ENCODE measurements at regions not wholly inside any gene's neighbourhood (a gene's known extent, or its start where the extent isn't known, plus 50 kb on each side); places are given as distances from the start of the nearest gene placed in this dataset.
A peak's percentile ranks its signal among the peaks of the same experiment; 100 is the strongest.
"Not testable (repeated sequence)": the region's sequence is repeated elsewhere in the genome, so short reads cannot be mapped to it uniquely, and the experiment has no call there.

GRCh38 chr3:194262176-194262924, 88.8 kb downstream of the CPN2 start:
- no peak overlapping the region for H3K27ac ChIP-seq
- no peak overlapping the region for H3K4me3 ChIP-seq

GRCh38 chr3:194262925-194263305, 88.2 kb downstream of the CPN2 start:
- no peak overlapping the region for H3K4me3 ChIP-seq
- no peak overlapping the region for H3K27ac ChIP-seq

- H3K27ac ChIP-seq: peak overlapping the region in 5 of 21 experiments; percentile 21 to 47 (median 37)
- not testable (repeated sequence) for H3K4me3 ChIP-seq
Observed at GRCh38 chr3:194264631-194265504, 86.3 kb downstream of the CPN2 start.

GRCh38 chr3:194265505-194265892, 85.6 kb downstream of the CPN2 start:
- peak overlapping the region in 6 of 21 experiments; percentile 21 to 52 (median 37) for H3K27ac ChIP-seq
- H3K4me3 ChIP-seq: no peak overlapping the region

GRCh38 chr3:194265996-194266964, 84.8 kb downstream of the CPN2 start:
- peak overlapping the region in 4 of 21 experiments; percentile 21 to 52 (median 34) for H3K27ac ChIP-seq
- H3K4me3 ChIP-seq: no peak overlapping the region

GRCh38 chr3:194267744-194268653, 83.1 kb downstream of the CPN2 start:
- H3K27ac ChIP-seq: peak overlapping the region in 1 of 21 experiments; percentile 49

GRCh38 chr3:194268654-194269512, 82.2 kb downstream of the CPN2 start:
- Histone ChIP-seq H3K4me3 (no peak overlapping the region), H3K27ac (peak overlapping the region in 4 of 21 experiments; percentile 25 to 87 (median 78))

More at GRCh38 chr3:194267744-194268653, 83.1 kb downstream of the CPN2 start:
- no peak overlapping the region for H3K4me3 ChIP-seq

- peak overlapping the region in 11 of 21 experiments; percentile 3 to 88 (median 75) for H3K27ac ChIP-seq
- no peak overlapping the region for H3K4me3 ChIP-seq
Observed at GRCh38 chr3:194269610-194270145, 81.5 kb downstream of the CPN2 start.

GRCh38 chr3:194270627-194271459, 80.3 kb downstream of the CPN2 start:
- H3K4me3 ChIP-seq: no peak overlapping the region
- peak overlapping the region in 19 of 21 experiments; percentile 8 to 88 (median 68) for H3K27ac ChIP-seq

GRCh38 chr3:194271460-194272035, 79.6 kb downstream of the CPN2 start:
- no peak overlapping the region for H3K4me3 ChIP-seq
- H3K27ac ChIP-seq: peak overlapping the region in 17 of 21 experiments; percentile 24 to 88 (median 68)

- Histone ChIP-seq H3K4me3 (no peak overlapping the region), H3K27ac (peak overlapping the region in 13 of 21 experiments; percentile 3 to 88 (median 71))
Observed at GRCh38 chr3:194272221-194272620, 78.9 kb downstream of the CPN2 start.

GRCh38 chr3:194272861-194273742, 78.0 kb downstream of the CPN2 start:
- Histone ChIP-seq H3K27ac (peak overlapping the region in 9 of 21 experiments; percentile 14 to 88 (median 76)), H3K4me3 (no peak overlapping the region)

- H3K4me3 ChIP-seq: no peak overlapping the region
- H3K27ac ChIP-seq: peak overlapping the region in 9 of 21 experiments; percentile 11 to 87 (median 47)
Observed at GRCh38 chr3:194273743-194274310, 77.3 kb downstream of the CPN2 start.

- Histone ChIP-seq H3K27ac (peak overlapping the region in 6 of 21 experiments; percentile 11 to 82 (median 52)), H3K4me3 (no peak overlapping the region)
Observed at GRCh38 chr3:194274424-194275085, 76.6 kb downstream of the CPN2 start.

Data from skin epidermis (tissue), 12 donors.